ENCODE measurements at regions not wholly inside any gene's neighbourhood (a gene's known extent, or its start where the extent isn't known, plus 50 kb on each side); places are given as distances from the start of the nearest gene placed in this dataset.

DNA sequence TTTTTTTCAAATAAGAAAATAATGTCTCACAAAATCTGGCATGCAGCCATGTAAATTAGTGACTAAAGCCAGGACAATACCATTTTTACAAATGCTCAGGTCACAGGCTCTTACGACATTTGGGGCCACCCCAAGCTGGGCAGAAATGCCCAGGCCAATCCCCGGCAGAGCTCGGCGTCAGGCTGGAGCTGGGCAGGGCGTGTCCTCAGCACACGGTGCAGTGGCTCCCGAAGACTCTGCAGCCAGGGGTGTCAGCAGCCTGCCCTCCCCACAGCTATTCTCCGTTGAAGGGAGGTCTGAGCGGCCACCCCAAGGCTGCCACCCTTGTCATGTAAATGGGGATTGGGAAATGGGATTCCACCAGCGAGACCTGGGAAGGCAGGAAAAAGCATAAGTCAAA, 158.6 kb downstream of the DICER1 start:
- intact Hi-C loops (cut with micrococcal nuclease): no loop called here
- DNase-seq (no peak), ATAC-seq (no peak)

DNA sequence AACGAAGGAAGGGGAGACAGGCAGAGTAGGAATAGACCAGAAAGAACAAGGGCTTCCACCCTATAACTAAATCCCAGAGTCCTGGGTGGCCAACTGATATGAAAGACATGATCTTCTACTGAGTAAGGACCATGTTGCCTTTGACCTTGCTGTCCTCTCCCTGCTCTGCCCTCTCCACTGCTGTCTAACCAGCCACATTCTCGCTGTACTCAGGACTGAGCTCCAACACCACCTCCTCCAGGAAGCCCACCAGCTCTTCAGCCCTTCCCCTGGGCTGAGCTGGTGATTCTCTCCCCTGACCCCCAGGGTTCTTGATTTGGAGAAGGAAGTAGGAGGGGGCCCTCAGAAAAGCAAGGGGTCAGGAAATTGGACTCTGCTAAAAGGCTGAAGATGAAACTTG, 159.2 kb downstream of the DICER1 start:
- ATAC-seq: no peak
- intact Hi-C loops (cut with micrococcal nuclease): no loop called here
- DNase-seq: no peak

DNA sequence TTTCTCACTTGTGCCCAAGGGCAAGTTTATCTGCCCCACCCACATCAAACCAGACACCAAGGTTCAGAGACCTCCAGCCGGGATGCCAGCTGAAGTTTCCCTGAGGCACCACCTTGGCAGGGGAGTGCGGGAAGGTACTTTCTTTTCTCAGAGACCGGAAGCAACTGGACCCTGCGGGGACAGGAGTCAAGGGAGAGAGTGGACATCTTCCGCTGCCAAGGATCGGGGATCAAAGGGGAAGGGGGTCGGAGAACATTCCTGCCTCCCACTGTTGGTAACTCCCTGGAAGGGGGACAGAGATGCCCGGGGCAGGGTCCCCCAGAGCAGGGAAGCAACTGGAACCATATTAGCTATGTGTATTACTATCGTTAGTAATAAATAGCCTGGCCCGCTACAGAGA, 161.8 kb downstream of the DICER1 start:
- ATAC-seq: no peak
- intact Hi-C loops (cut with micrococcal nuclease): no loop called here
- DNase-seq: no peak

DNA sequence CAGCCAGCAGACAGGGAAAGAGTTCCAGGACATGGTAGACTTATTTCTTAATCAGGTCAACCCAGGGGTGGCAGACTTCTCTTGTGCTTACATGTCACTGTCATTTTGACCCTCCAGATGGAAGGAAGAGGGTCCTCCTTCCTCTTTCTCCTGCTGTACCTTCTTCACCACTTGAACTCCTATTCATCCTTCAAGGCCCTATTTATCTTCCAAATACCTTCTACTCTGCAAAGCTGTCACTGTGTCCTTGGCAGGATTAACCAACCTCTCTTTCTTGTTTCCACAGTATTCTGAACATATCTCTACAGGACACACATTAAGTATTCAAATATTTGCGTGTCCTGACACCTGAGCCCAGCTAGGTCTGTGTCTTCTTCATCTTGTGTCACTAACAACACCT, 163.1 kb downstream of the DICER1 start:
- DNase-seq (no peak), ATAC-seq (no peak)
- intact Hi-C loops (cut with micrococcal nuclease): no loop called here

DNA sequence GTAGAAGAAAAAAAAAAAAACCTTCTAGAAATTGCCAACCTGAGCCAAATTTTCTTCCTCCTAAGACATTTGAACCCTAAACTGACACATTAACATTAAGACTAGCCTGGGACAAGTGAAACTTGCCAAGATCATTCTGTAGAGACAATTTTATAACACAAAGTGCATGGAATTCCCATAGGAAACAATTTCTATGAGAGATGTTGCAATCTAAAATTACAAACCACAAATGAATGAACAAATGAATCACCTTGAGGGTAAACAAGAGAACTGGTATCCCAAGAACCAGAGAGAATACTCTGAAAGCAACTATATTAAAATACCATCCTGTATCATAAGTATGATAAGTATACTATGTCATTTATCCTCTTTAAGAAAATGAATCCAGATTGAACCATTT, 165.3 kb downstream of the DICER1 start:
- no peak for DNase-seq
- intact Hi-C loops (cut with micrococcal nuclease): no loop called here
- ATAC-seq: no peak

DNA sequence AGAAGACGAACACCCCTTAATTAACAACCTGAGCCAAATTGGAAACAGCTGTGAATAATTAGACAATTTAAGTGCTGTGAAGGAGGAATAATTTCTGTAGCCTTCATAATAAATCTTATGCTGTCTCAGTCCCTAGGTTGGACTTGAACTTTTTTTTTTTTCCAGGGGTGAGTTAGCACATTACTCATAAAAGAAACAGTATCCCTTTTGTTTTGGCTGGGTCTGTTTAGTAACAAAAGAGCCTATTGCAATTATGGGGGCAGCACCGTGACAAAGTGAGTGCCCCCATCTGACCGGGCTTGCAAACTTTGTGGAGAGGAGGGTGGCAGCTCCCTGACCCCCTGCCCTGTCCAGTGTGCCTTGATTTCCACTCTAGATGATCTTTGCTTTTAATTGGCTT, 167.4 kb downstream of the DICER1 start:
- intact Hi-C loops (cut with micrococcal nuclease): no loop called here
- DNase-seq: no peak
- no peak for ATAC-seq

DNA sequence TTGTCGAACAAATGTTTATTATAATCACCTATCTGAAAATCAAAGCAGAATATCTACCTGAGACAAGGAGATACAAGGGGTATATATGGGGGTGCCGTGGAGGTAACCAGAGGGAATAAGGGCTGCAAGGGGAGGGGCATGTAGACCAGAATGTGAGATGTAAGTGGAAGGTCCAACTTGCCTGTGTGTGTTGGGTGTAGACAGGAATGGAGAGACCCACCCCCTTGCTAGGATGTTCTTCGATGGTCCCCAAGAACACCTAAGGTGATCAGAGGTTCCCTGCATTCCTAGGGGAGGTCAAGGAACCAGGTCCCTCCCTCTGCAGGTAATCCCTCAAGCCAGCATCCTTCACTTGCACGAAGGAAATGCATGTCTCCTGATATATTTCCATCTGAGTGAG, 167.9 kb downstream of the DICER1 start:
- ATAC-seq: no peak

DNA sequence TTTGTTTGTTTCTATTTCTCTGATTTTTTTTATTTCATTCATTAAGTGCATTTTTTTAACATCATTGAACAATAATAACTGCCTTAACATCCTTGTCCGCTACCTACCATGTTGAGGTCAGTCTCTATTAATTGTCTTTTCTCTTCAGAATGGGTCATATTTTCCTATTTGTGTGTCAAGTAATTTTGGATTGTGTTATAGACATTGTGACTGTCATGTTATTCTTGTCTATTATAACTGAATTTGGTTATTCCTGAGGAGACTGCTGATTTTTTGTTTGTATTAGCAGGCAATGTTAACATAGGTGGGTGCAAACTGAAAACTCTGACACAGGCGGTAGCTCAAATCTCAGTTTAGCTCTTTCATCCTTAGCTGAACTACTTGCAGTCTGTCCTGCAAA, 169.9 kb downstream of the DICER1 start:
- no peak for DNase-seq
- intact Hi-C loops (cut with micrococcal nuclease): no loop called here
- no peak for ATAC-seq

More for the DNA sequence above, 167.9 kb downstream of the DICER1 start:
- no peak for DNase-seq
- intact Hi-C loops (cut with micrococcal nuclease): no loop called here

DNA sequence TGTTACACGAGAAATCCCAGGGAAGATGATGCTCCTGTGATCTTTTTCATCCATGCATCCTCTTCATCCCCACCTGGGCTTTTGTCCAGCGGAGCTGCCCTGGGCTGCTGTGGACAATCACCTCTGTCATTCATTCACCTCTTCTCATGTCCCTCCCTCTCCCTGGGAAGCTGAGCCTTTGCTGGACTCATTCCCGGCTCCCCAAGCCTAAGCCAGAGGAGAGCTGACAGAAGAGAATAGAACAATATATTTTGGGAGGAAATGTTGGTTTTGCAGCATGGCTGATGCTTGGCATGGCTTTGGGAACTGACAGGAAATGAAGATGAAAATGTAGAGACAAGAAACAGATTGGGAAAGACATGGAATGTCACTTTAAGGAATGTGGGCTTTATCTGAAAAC, 177.4 kb downstream of the DICER1 start:
- DNase-seq: no peak
- no peak for ATAC-seq
- intact Hi-C loops (cut with micrococcal nuclease): no loop called here

DNA sequence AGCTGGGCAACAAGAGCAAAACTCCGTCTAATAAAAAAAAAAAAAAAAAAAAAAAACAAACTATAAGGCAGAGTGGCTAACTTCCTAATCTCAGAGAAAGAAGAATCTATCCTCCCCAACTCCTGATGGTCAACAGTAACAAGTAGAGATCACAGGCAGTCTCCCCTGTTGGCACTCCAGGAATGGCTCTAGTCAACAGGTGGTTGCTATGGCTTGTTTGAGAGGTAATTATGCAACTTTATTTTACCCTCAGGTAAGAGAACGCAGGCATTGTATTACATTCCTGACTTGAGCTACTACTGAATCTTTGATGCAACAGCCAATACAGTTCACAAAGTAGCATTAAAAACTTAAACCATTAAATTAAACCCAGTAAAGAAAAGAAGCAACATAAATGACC, 180.3 kb downstream of the DICER1 start:
- ATAC-seq (no peak), DNase-seq (no peak)
- intact Hi-C loops (cut with micrococcal nuclease): no loop called here

DNA sequence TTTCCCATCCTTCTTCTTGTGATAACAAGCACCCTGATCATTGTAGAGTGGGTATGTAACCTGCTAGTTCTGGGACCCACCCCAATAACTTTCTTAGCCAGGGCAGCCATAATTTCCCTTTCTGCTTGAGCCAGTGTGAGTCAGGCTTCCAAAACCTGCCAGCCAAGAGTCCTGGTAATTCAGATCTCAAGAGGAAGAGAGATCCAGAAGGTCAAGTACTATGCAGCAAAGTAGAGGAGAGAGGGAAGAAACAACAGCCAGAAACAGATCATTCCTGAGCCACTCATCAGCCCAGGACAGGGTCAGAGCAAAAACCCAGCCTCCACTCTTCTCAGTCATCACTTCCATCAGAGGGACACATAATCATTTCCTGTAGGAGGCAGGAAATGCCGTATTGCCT, 182.0 kb downstream of the DICER1 start:
- no peak for DNase-seq
- intact Hi-C loops (cut with micrococcal nuclease): no loop called here

DNA sequence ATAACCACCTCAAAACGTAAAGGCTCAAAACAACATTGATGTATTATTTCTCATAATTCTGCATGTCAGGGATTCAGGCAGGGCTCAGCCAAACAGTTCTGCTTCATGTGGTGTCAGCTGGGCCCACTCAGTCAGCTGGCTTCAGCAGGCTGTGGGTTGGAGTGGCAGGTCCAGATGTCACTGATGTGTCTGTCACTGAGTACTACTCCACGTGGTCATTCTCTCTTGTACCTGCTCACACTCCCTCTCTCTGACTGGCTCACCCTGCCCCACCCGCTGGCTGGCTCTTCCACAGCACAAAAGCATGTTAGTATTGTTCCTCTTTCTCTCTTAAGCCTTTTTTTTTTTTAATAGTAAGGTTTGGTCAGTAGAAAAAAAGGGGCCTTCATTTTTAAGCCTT, 182.4 kb downstream of the DICER1 start:
- ATAC-seq (no peak), DNase-seq (no peak)
- intact Hi-C loops (cut with micrococcal nuclease): no loop called here

More for the DNA sequence above, 182.0 kb downstream of the DICER1 start:
- ATAC-seq: no peak

DNA sequence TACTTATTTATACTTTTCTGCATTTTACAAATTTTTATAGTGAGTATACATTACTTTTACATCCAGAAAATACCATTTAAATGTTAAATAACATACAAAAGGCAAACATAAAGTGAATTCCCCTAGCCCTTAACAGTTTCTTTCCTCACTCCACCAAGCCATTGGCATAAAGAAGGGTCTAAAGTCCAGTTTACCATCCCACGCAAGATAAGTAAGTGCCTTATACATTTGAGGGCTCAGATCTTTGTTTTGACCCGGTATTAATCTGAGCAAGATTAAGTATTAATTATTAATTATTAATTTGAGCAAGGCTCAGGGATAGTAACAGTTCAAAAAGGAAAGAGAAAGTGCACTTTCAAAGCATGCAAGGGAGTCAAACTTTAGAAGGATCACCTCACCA, 182.9 kb downstream of the DICER1 start:
- ATAC-seq (no peak), DNase-seq (no peak)
- intact Hi-C loops (cut with micrococcal nuclease): no loop called here

DNA sequence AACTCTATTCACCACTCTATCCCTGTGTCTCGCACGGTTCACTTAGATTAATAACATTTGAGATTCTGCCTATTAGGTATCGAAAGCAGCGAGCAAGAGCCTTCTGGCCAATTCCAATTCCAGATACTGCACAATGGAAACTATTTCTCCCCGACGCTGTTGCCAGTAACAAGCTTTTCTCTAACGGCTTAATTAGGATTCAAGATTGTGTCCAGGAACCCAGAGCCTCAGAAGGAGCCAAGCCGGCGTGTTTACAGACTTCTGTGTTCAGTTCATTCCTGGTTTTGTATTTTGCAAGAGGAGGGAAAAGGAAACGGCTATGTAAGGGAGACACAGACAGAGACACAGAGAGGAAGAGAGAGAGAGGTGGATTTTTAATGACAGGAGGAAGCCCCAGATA, 185.6 kb downstream of the DICER1 start:
- DNase-seq: peak; percentile 49
- intact Hi-C loops (cut with micrococcal nuclease): no loop called here
- peak; percentile 89 for ATAC-seq

DNA sequence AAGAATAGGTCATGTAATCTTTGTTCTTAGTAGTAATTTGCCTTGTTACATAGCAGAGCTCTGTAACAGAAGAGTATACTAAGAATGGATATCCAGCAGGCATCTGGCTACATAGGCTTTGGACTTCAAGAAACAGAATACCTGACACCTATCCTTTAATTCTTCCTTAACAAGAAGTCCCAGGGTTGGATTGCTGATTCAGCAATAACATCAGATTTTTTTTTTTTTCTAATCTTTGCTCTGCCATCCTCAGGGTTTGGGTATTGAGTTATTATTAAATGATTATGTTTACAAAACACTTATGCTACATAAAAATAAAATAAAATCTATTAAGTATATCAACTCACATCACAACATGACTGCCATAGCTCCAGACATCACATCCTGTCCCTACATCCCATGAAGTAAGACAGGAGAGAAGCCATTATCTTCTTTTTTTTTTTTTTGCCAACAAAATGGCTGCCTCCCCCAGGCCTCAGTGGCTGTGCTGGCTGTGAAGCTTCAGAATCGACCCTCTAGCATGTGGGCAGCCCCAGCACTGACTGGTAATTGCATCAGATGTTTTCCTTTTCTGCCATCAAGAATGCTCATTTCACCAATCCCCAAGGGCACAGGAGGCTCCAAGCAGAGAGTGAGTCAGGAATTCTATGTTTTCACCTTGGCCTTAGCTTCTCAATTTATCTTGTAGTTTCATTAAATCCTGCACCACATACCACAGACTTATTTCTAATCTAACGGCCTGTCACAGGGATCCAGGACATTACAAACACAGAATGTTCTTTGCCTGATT, 186.2 kb downstream of the DICER1 start:
- intact Hi-C loops (cut with micrococcal nuclease): no loop called here
- ATAC-seq (peak; percentile 47), DNase-seq (no peak)

DNA sequence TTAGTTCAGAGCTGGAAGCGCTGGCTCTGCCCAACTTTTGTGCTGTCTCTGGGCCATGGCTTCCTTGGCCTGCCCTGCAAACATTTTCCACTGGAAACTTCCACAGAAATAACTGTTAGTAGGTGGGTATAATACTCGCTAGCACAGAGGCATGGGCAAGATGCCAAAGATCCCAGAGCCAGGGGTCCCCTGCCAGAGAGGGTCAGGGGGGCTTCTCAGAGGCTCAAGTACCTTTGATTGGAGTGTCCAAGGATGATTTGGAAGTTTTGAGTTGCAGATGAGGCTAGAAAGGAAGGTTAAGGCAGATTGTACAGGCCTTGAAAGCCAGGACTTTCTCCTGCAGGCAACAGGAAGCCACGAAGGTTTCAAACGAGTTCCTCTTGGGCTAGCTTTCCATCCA, 187.6 kb downstream of the DICER1 start:
- ATAC-seq (no peak), DNase-seq (no peak)
- intact Hi-C loops (cut with micrococcal nuclease): no loop called here

DNA sequence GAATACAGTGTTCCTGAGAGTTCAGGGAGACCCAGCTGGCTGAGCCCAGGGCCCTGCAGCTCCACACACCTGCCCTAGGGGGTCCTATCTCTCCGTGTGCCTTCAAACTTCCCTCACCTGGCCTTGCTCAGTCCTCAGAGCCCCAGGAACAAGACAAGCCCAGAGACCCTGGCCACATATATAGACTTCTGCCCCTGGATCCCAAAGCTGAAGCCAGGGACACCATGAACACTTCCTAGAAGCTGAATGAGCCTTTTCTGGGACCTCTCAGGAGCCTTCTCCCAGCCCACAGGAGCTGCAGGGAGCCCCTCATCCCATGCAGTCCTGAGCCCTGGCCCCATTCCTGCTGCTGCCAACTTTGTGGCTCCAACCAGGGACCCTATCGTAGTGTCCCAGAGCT, 190.5 kb downstream of the DICER1 start:
- DNase-seq (no peak), ATAC-seq (no peak)
- intact Hi-C loops (cut with micrococcal nuclease): no loop called here

DNA sequence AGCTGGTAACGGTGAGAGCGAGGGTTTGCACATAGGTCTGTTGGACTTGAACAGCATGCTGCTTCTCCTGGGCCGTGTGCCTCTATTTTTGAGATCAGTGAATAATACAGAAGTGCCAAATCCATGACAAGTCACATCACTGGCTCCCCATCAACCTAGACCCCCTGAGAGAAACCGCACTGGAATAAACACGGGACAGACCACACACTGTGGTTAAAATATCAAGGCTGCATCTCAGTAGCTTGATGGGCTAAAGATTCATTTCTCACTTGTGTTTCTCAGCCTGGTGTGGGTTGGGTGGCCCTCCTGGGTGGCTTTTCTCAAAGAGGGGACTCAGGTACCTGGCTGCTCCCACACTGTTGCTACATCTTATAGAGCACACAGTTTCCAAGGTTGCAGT, 191.0 kb downstream of the DICER1 start:
- DNase-seq (no peak), ATAC-seq (no peak)
- intact Hi-C loops (cut with micrococcal nuclease): no loop called here

DNA sequence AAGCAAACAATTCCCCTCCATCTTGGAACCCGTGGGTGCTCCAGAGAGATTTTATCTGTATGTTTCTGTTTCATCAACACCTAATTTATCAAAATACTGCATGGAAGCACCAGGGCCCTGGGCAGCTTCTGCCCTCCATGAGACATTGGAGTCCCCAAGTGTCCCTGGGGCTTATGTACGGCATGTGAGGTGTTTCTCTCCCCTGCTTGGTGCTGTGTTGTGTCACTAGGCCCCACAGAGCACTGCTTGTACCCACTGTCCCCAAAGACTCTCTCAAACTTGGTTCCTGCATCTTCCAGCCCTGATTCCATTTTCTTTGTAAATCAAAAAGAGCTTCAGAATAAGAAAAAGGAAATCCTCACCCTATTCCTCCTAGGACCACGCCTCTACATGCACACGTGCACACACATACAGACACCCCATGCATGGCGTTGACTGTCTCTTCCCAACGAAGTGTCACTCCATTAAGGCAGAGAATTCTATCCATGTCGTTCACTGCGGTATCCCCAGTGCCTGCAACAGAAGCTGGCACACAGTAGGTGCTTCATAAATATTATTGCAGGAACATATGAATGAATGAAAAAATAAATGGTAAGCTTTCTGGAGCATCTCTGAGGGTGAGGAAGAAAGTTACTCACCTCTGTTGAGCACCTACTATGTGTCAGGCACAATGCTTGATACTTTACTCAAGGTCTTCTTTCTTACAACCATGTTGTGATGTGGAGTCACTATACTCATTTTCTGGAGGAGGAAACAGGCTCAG, 191.6 kb downstream of the DICER1 start:
- DNase-seq (no peak), ATAC-seq (no peak)
- intact Hi-C loops (cut with micrococcal nuclease): no loop called here

DNA sequence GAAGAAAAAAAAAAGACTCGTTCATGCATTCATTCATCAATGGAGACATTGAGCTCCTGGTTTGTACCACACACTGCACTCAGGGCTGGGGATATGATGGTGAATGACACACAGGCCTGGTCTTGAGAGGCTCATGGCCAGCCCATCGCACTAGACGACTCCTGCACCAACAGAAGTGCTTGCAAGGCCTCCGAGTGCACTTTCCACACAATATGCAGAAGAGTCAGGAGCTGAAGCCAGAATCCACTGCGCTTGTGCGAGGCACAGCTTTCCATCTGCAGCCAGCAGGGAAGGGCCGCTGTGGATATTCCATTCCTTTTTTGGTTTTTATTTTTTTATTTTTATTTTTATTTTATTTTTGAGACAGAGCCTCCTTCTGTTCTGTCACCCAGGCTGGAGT, 192.4 kb downstream of the DICER1 start:
- DNase-seq (no peak), ATAC-seq (no peak)
- intact Hi-C loops (cut with micrococcal nuclease): no loop called here

DNA sequence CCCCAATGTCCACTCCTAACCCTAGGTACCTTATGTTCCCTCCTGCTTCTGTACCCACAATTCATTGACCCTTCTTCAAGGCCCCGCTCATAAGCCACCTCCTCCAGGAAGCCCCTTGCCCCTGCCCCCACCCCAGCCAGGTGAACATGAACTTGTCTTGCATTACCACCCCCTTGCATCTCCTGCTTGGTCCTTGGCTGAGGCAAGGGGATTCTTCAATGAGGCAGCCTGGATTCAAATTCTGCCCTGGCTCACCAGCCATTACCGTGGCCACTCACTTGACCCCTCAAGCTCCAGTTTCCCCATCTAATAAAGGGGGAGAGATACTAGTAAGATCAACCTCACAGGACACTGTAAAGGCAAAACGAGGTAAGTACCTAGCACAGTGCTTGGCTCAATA, 193.1 kb downstream of the DICER1 start:
- ATAC-seq: no peak
- intact Hi-C loops (cut with micrococcal nuclease): no loop called here

More for the DNA sequence above, 193.1 kb downstream of the DICER1 start:
- DNase-seq: no peak
